ENCODE measurements at regions not wholly inside any gene's neighbourhood (a gene's known extent, or its start where the extent isn't known, plus 50 kb on each side); places are given as distances from the start of the nearest gene placed in this dataset.

DNA sequence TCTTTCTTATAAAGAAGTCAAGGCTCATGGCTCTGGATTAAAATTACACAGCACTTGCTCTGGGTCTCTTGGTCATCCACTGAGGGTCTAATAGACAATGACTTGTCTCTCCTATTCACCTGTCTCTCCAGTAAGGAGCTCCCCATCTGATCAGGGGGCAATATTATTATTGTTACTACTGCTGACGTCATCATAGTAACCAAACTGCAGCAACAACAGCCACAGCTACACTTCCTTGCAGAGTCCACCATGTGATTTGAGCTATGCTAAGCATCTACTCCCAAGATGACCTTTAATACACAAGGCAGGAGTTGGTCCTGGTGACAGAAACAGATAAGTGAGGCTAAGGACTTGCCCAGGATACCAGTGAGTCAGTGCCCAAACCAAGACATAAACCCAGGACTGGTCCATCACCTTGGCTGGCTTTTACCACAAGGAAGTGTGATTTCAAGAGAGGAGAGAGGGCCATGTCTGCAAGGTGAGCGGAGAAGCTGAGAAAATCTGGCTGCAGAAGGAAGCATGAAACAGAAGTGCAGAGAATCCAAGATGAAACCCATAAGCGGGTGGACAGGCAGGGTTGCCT is 602.5 kb downstream of the PTPRU start:
- DNase-seq: no peak

- no peak for DNase-seq
Measured at GRCh38 chr1:29836651-29837646, 600.6 kb downstream of the PTPRU start.

- no peak for DNase-seq
Measured at GRCh38 chr1:29835874-29836273, 599.6 kb downstream of the PTPRU start.

DNA sequence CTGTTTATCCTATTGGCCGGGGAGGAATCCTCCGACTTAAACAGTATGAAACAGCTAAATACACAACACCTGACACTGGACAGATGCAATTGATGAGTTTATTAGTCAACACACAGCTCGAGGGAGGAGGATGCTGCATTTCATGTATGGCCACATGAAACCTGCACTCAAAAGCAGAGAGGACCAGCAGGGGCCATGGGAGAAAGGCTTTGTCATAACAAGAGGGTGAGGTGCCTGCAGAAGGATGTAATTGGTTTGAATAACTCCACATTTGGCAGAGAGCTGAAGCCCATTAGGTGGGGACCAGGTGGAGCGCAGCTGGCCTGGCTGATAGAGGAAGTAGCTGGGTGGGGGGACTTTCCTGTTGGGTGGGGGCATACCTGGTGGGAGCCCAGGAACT is 599.1 kb downstream of the PTPRU start:
- DNase-seq: no peak

GRCh38 chr1:29833581-29833980 is 597.3 kb downstream of the PTPRU start:
- no peak for DNase-seq

GRCh38 chr1:29832936-29833335 is 596.6 kb downstream of the PTPRU start:
- DNase-seq: no peak

- no peak for DNase-seq
Measured at GRCh38 chr1:29832471-29832870, 596.1 kb downstream of the PTPRU start.

- DNase-seq: no peak
Measured at GRCh38 chr1:29831500-29832117, 595.3 kb downstream of the PTPRU start.

- no peak for DNase-seq
Measured at GRCh38 chr1:29830916-29831315, 594.6 kb downstream of the PTPRU start.

GRCh38 chr1:29830383-29830782 is 594.1 kb downstream of the PTPRU start:
- no peak for DNase-seq

DNA sequence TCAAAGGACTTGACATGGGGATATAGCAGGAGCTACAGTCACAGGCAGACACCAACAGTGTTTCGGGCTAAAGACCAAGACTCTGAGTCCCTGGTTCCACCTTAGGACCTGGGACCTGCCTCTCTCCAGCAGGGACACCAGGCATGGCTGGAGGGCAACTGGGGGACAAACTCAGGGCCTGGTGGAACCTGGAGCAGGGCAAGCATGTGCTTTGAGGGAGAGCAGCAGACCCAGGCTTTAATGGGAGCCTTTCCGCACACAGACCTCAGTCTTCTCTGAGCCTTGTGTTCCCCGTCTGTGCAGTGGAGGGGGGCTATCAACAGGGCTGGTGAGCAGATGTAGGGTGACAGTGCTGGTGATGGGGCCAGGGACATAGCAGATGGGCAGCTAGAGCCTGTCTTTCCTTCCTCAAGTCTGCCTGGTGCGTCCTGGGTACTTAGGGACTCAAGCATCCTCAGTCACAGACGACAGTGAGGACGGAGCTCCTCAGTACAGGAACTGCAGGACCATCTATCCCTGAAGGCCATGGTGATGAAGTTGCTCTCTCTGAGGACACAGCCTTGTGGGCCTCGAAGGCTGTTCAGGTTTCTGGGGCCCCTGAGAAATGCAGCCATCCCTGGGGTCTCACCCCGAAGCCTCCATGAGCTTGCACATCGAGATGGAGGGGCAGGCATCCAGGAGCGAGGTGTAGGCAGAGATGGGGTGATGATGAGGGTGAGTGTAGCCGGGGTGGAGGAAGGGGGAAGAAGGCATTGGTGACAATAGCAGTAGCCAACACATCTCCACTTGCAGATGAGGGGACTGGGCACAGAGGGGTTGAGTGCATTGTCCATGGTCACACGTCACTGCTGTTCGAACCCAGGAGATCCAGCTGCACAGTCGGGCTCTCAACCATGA is 593.4 kb downstream of the PTPRU start:
- no peak for DNase-seq

GRCh38 chr1:29828526-29829447 is 592.5 kb downstream of the PTPRU start:
- DNase-seq: no peak

- DNase-seq: no peak
Measured at GRCh38 chr1:29827801-29828525, 591.6 kb downstream of the PTPRU start.

GRCh38 chr1:29827237-29827750 is 591.0 kb downstream of the PTPRU start:
- no peak for DNase-seq

- no peak for DNase-seq
Measured at GRCh38 chr1:29826646-29827045, 590.3 kb downstream of the PTPRU start.

DNA sequence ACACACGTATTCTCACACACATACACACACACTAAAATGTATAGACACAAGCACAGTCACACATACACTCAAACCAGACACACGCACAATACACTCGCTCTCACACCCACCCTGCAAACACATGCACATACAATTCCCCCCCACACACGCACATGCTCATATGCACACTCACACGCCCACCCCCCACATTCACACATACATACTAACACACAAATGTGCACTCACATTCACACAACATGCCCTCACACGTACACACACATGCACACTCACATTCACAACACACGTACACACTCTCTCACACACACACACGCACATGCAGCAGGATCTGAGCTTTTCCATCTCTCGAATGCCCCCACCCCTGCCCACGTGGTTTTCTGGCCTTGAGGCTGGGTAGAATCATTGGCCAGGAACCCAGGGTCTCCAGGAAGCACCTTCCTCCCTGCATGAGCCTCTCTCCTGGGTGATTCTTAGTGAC is 589.7 kb downstream of the PTPRU start:
- no peak for DNase-seq

DNA sequence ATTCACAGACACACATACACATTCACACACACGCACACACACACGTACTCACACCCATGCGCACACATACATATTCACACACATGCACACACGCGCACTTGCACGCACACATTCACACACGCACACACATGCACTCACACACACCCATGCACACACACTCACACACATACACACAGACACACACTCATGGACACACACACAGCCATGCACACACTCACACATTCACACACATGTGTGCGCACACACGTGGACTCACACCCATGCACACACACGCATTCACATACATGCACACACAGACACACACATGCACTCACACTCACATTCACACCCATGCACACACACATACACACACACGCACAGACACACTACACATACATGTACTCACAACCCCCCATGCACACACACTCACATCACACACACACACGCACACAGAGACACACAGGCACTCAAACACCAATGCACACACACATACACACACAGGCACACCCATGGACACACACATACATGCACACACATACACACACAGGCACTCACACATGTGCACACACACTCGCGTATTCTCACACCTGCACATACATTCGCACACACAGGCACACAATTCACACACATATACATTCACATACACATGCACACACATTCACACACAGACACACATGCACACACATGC is 589.1 kb downstream of the PTPRU start:
- DNase-seq: no peak

GRCh38 chr1:29824511-29825273 is 588.4 kb downstream of the PTPRU start:
- DNase-seq: no peak

DNA sequence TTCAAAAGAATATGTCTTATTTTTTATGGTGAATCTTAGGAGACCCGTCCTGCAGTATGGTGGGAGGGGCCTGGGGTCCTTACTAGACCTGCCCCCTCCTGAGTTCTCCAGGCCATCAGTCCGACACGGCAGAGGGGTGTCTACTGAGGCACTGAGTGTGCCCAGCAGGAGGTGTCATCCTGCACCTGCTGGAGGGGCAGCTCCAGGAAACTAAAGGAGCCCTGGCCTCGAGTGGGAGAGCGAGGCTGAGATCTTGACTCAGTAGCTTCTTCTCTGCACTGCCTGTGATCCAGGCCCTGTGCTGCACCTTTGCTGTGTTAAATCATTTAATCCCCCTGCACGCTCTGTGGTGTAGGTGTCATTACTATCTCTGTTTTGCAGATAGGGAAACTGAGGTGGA is 587.7 kb downstream of the PTPRU start:
- DNase-seq: no peak
